Esophagus squamous epithelium (tissue), 5 donors: ENCODE measurements at regions not wholly inside any gene's neighbourhood (a gene's known extent, or its start where the extent isn't known, plus 50 kb on each side); places are given as distances from the start of the nearest gene placed in this dataset.

ENCODE experiments used
- DNase-seq: peaks from one replicate; lab custom pipeline; 2025; lab: John Stamatoyannopoulos, UW
- H3K27ac ChIP-seq, 4 donors: fragments of 200-600 bp; sonication (generic); one replicate each; pipeline ENCODE4 v1.5.1; 2016 to 2019; ENCODE audit warnings: mild to moderate bottlenecking in 1 of 4
- H3K27me3 ChIP-seq, 4 donors: fragments of 200-600 bp; sonication (generic); 1 replicate in 3 of 4; 2 replicates in 1 of 4; pipeline versions ENCODE4 v1.5.1 to v1.6.0; 2017 to 2021; ENCODE audit warnings: antibody characterized with exemption in 1 of 4
- H3K36me3 ChIP-seq, 3 donors: fragments of 200-600 bp; sonication (generic); one replicate each; pipeline ENCODE4 v1.5.1; 2016 to 2019
- H3K4me1 ChIP-seq, 3 donors: fragments of 200-600 bp; sonication (generic); one replicate each; pipeline ENCODE4 v1.5.1; 2017 to 2019
- H3K4me3 ChIP-seq, 4 donors: fragments of 200-600 bp; sonication (generic); 1 replicate in 3 of 4; 2 replicates in 1 of 4; pipeline ENCODE4 v1.5.1; 2016 to 2019; ENCODE audit warnings: mild to moderate bottlenecking in 2 of 4, moderate library complexity in 1 of 4
- H3K9me3 ChIP-seq, 3 donors: fragments of 200-600 bp; sonication (generic); one replicate each; pipeline ENCODE4 v1.5.1; 2016 to 2019
- POLR2A ChIP-seq, 4 donors: fragments of 450-650 bp; IDR thresholded peaks; one replicate each; pipeline ENCODE4 v1.6.1; 2017; ENCODE audit warnings: antibody characterized with exemption in 4 of 4, mild to moderate bottlenecking in 4 of 4, moderate library complexity in 3 of 4
- WGBS, 2 donors: methylation state at CpG; one replicate each; pipeline ENCODE4 v1.1.5; 2018; 5-methylcytosine and 5-hydroxymethylcytosine counted together
- intact Hi-C: fragments of 100-400 bp; cut with DNase I; formaldehyde crosslinking; loops from one replicate; pipeline ENCODE4 v1.15.0; 2022
- TF ChIP-seq, protein P1 (sequence below), 6 experiments: fragments of 450-650 bp in 4 of 6; fragments of 200-600 bp in 2 of 6; sonication (generic) in 2 of 6; IDR thresholded peaks; one replicate each; pipeline ENCODE4 v1.5.1; 2016 to 2019; ENCODE audit warnings: antibody characterized with exemption in 6 of 6, mild to moderate bottlenecking in 4 of 6, moderate library complexity in 4 of 6
- donor health status: DM: yes; HTN: yes; CAD: no.

DNA sequence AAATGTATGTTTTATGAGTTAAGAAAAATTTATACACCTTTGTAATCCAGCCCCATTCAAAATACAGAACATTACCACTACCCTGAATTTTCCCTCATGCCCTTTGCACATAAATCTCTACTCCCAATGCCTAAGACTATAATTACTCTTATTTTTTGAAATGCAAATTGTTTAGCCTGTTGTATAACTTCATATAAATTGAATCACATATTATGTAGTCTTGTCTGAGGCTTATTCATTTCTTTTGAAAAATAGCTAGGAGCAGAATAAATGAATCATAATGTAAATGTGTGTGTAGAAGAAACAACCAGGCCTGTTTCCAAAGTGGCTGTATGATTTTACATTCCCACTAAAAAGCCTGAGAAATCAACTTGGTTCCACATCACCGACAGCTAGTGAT is 319.8 kb downstream of the DCAF12L2 start:
- Histone ChIP-seq H3K36me3 (no peaks in the 10 kb centered on the region), H3K4me3 (no peak overlapping the region), H3K27ac (no peak overlapping the region), H3K4me1 (no peaks in the 10 kb centered on the region), H3K9me3 (no peaks in the 10 kb centered on the region), H3K27me3 (no peaks in the 10 kb centered on the region)
- intact Hi-C loops, result no loop called here
- TF ChIP-seq POLR2A (IDR thresholded peaks at IDR 0.05), result no peak
- TF ChIP-seq, protein P1, sequence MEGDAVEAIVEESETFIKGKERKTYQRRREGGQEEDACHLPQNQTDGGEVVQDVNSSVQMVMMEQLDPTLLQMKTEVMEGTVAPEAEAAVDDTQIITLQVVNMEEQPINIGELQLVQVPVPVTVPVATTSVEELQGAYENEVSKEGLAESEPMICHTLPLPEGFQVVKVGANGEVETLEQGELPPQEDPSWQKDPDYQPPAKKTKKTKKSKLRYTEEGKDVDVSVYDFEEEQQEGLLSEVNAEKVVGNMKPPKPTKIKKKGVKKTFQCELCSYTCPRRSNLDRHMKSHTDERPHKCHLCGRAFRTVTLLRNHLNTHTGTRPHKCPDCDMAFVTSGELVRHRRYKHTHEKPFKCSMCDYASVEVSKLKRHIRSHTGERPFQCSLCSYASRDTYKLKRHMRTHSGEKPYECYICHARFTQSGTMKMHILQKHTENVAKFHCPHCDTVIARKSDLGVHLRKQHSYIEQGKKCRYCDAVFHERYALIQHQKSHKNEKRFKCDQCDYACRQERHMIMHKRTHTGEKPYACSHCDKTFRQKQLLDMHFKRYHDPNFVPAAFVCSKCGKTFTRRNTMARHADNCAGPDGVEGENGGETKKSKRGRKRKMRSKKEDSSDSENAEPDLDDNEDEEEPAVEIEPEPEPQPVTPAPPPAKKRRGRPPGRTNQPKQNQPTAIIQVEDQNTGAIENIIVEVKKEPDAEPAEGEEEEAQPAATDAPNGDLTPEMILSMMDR (IDR thresholded peaks at IDR 0.05), result no peak
- WGBS, 2 donors, result 53 to 55% methylated on average over 1 of the region's 1 CpG
- no peak for DNase-seq

- no peak for DNase-seq
- H3K9me3 ChIP-seq, result no peaks in the 10 kb centered on the region
- H3K27ac ChIP-seq, result no peak overlapping the region
- H3K4me1 ChIP-seq, result no peaks in the 10 kb centered on the region
- intact Hi-C loops, result no loop called here
- no peak overlapping the region for H3K4me3 ChIP-seq
- TF ChIP-seq POLR2A (IDR thresholded peaks at IDR 0.05), result no peak
- TF ChIP-seq, protein P1 (IDR thresholded peaks at IDR 0.05), result no peak
- no peaks in the 10 kb centered on the region for H3K27me3 ChIP-seq
- H3K36me3 ChIP-seq, result no peaks in the 10 kb centered on the region
These were observed 315.4 kb downstream of the DCAF12L2 start for GRCh38 chrX:125850693-125851092.

DNA sequence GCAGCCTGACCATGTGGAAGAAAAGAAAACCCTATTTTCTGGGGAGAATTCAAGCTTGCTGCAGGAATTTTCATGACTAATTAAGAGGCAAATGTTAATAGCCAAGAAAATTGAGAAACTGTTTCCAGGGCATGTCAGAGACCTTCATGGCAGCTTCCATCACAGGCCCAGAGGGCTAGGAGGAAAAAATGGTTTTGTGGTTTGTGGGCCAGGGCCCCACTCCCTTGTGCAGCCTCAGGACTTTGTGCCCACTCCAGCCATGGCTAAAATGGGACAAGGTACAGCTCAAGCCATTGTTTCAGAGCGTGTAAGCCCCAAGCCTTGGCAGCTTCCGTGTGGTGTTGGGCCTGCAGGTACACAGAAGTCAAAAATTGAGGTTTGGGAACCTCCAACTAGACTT is 282.9 kb downstream of the DCAF12L2 start:
- TF ChIP-seq, protein P1 (IDR thresholded peaks at IDR 0.05), result no peak
- TF ChIP-seq POLR2A (IDR thresholded peaks at IDR 0.05), result no peak
- Histone ChIP-seq H3K36me3 (no peaks in the 10 kb centered on the region), H3K9me3 (peaks cover 0 to 4% (median 0%) of the 10 kb centered on the region in 3 donors), H3K4me3 (no peak overlapping the region), H3K27ac (no peak overlapping the region), H3K27me3 (no peaks in the 10 kb centered on the region), H3K4me1 (no peaks in the 10 kb centered on the region)
- DNase-seq, result no peak
- WGBS, 2 donors, result 58% methylated on average over 2 of the region's 2 CpGs; no CpG with 5 or more reads in 1 of the 2 donors
- intact Hi-C loops, result no loop called here

- 0 to 11% methylated on average over 1 of the region's 4 CpGs for WGBS, 2 donors
- no peak for DNase-seq
- TF ChIP-seq, protein P1 (IDR thresholded peaks at IDR 0.05), result no peak
- no peak for TF ChIP-seq POLR2A (IDR thresholded peaks at IDR 0.05)
- Histone ChIP-seq H3K9me3 (no peaks in the 10 kb centered on the region), H3K36me3 (no peaks in the 10 kb centered on the region), H3K27me3 (no peaks in the 10 kb centered on the region), H3K27ac (no peak overlapping the region), H3K4me3 (no peak overlapping the region), H3K4me1 (no peaks in the 10 kb centered on the region)
- intact Hi-C loops, result no loop called here
These were observed 271.1 kb downstream of the DCAF12L2 start for GRCh38 chrX:125894947-125895346.

DNA sequence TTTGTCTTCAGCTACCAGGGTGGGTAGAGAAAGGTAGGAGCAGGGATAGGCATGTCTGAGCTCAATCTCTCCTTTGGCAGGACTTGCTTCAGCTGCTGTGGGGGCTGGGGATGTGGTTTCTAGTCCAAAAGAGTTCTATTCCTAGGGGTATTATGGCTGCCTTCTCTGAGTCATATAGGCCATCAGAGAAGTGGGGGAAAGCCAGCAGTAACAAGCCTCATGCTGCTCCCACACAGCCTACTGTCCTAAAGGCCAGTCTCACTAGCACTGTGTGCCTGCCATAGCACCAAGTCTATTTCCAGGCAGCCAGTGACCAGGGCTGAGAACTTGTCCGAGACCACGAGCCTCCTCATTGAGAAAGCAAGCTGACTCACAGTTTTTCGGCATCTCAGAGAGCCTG is 270.6 kb downstream of the DCAF12L2 start:
- H3K9me3 ChIP-seq, result no peaks in the 10 kb centered on the region
- WGBS, 2 donors, result 70 to 83% methylated on average over 1 to 2 of the region's 3 CpGs
- H3K4me3 ChIP-seq, result no peak overlapping the region

More for the DNA sequence above, 270.6 kb downstream of the DCAF12L2 start:
- Histone ChIP-seq H3K4me1 (no peaks in the 10 kb centered on the region), H3K36me3 (no peaks in the 10 kb centered on the region), H3K27me3 (no peaks in the 10 kb centered on the region), H3K27ac (no peak overlapping the region)
- no peak for TF ChIP-seq POLR2A (IDR thresholded peaks at IDR 0.05)
- TF ChIP-seq, protein P1 (IDR thresholded peaks at IDR 0.05), result no peak
- no peak for DNase-seq
- intact Hi-C loops, result no loop called here
